ENCODE measurements at regions not wholly inside any gene's neighbourhood (a gene's known extent, or its start where the extent isn't known, plus 50 kb on each side); places are given as distances from the start of the nearest gene placed in this dataset.

DNA sequence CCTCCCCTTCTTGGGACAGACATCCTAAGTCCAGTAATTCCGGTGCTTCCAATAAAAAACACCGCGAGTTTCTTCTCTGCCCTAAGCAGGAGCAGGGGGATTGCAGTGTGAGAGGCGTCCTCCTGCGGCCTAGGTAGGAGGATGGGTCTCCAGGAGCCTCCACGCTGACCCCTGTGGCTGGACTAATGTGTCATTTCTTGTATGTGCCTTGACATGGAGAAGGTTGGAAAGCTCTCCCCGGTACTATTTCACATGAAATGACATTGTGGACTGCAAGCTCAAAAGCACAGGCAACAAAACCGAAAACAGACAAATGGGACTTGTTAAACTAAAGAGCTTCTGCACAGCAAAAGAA, 66.6 kb upstream of the ENPP6 start:
- Histone ChIP-seq H3K27ac (no peak overlapping the region), H3K4me3 (no peak overlapping the region), H3K9me2 (ENCODE audit: insufficient read depth) (no peaks in the 10 kb centered on the region), H3K36me3 (ENCODE audit: low read depth) (no peaks in the 10 kb centered on the region), H3K9me3 (ENCODE audit: low read depth) (no peaks in the 10 kb centered on the region), H2AFZ (no peak overlapping the region), H3K79me2 (ENCODE audit: insufficient read depth) (no peaks in the 10 kb centered on the region), H3K27me3 (replicated peaks; ENCODE audit: insufficient read depth) (no peaks in the 10 kb centered on the region), H3F3A (ENCODE audit: insufficient read depth) (no peaks in the 10 kb centered on the region), H3K4me1 (ENCODE audit: insufficient read depth) (no peaks in the 10 kb centered on the region), H3K9ac (no peak overlapping the region), H4K20me1 (ENCODE audit: insufficient read depth) (no peaks in the 10 kb centered on the region), H3K4me2 (ENCODE audit: unreplicated experiment) (no peak overlapping the region)
- in situ Hi-C loops (cut with MboI): no loop called here
- WGBS, 2 experiments (ENCODE audit: low coverage in 1 of 2, low lambda C conversion rate in 2 of 2, missing lambda C conversion rate in 2 of 2): 92 to 97% methylated on average over 8 of the region's 8 CpGs
- TF ChIP-seq EZH2phosphoT487 (IDR thresholded peaks at IDR 0.05; ENCODE audit: insufficient read depth, low read depth): no peak
- TF ChIP-seq EZH2 (IDR thresholded peaks at IDR 0.05; ENCODE audit: insufficient read depth, poor library complexity, severe bottlenecking): no peak
- no peak for DNase-seq

DNA sequence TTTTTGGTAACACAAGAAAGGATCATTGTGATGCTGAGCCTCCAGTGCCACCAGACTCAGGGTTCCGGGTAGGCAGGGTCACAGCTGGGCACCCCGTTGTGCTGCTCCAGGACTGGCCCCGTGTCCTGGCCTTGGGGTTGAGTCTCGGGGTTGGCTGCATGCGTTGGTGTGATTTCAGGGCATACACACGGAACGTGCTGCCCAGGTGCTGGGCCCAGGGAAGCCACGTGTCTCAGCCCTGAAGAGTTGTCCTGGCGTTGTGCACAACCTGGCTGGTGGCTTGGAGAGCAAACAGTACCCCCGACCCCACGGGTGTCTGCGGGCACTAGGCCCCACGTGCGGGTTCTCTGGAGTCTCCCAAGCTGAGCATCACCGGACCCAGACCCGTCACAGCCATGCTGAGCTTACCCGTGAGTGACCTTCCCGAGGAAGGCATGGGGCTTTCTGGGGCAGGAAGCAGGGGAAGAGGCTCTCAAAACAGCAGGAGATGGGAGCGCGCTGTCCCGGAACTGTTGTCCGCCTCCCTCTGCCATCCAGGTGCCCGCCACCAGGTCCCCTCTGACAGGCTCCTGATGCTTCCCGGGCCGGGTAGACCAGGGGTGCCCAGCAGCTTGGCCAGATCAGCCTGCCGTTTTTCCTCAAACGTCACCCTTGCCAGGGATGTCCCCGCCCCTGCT, 66.1 kb upstream of the ENPP6 start:
- Histone ChIP-seq H3K4me3 (no peak overlapping the region), H3K4me2 (ENCODE audit: unreplicated experiment) (no peak overlapping the region), H2AFZ (no peak overlapping the region), H3K9me2 (ENCODE audit: insufficient read depth) (no peaks in the 10 kb centered on the region), H3F3A (ENCODE audit: insufficient read depth) (no peaks in the 10 kb centered on the region), H3K36me3 (ENCODE audit: low read depth) (no peaks in the 10 kb centered on the region), H3K79me2 (ENCODE audit: insufficient read depth) (no peaks in the 10 kb centered on the region), H3K9ac (no peak overlapping the region), H3K27me3 (replicated peaks; ENCODE audit: insufficient read depth) (no peaks in the 10 kb centered on the region), H4K20me1 (ENCODE audit: insufficient read depth) (no peaks in the 10 kb centered on the region), H3K9me3 (ENCODE audit: low read depth) (no peaks in the 10 kb centered on the region), H3K27ac (no peak overlapping the region), H3K4me1 (ENCODE audit: insufficient read depth) (no peaks in the 10 kb centered on the region)
- TF ChIP-seq EZH2 (IDR thresholded peaks at IDR 0.05; ENCODE audit: insufficient read depth, poor library complexity, severe bottlenecking) (no peak), EZH2phosphoT487 (IDR thresholded peaks at IDR 0.05; ENCODE audit: insufficient read depth, low read depth) (no peak)
- WGBS, 2 experiments (ENCODE audit: low coverage in 1 of 2, low lambda C conversion rate in 2 of 2, missing lambda C conversion rate in 2 of 2): 86 to 87% methylated on average over 22 to 26 of the region's 28 CpGs
- in situ Hi-C loops (cut with MboI): no loop called here
- DNase-seq: no peak

DNA sequence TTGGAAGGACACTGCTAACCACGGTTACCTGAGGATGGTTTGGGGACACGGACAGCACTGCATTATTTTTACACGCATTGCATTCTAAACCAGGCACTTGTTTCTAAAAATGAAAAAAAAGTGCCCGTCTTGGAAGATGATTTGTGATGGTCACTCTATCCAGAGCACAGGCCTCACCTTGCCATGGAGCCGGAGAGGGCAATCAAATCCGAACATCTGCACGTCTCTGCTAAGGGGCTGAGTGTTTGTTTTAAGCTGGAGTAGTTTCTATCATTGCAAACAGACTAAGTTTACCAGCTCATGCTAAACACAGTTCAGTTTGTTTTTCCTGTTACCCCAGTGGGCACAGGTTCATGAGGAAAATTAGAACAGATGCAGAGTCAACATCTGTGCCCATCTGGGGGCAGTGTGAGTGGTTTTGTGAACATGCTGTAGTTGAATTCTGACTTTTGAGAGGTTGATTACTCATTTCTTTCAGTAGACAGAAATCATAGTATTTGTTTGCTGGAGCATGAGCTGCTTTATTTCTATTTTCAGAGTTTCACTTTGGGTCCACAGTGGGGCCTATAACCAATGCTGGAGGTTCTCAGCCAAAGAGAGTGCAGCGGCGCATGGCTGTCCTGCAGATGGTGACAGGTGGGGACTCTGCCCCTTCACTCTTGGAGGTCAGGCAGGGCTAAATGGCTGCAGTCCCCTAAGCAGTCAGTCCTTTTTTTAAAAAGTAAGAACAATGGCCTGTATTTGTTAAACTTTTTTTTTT, 65.4 kb upstream of the ENPP6 start:
- Histone ChIP-seq H2AFZ (no peak overlapping the region), H3K4me1 (ENCODE audit: insufficient read depth) (no peaks in the 10 kb centered on the region), H3K36me3 (ENCODE audit: low read depth) (no peaks in the 10 kb centered on the region), H3K9ac (no peak overlapping the region), H3K9me2 (ENCODE audit: insufficient read depth) (no peaks in the 10 kb centered on the region), H3K79me2 (ENCODE audit: insufficient read depth) (no peaks in the 10 kb centered on the region), H3K4me2 (ENCODE audit: unreplicated experiment) (no peak overlapping the region), H3F3A (ENCODE audit: insufficient read depth) (no peaks in the 10 kb centered on the region), H3K27me3 (replicated peaks; ENCODE audit: insufficient read depth) (no peaks in the 10 kb centered on the region), H3K27ac (no peak overlapping the region), H3K4me3 (no peak overlapping the region), H3K9me3 (ENCODE audit: low read depth) (no peaks in the 10 kb centered on the region), H4K20me1 (ENCODE audit: insufficient read depth) (no peaks in the 10 kb centered on the region)
- no peak for DNase-seq
- WGBS, 2 experiments (ENCODE audit: low coverage in 1 of 2, low lambda C conversion rate in 2 of 2, missing lambda C conversion rate in 2 of 2): 80 to 81% methylated on average over 9 of the region's 9 CpGs
- TF ChIP-seq EZH2phosphoT487 (IDR thresholded peaks at IDR 0.05; ENCODE audit: insufficient read depth, low read depth) (no peak), EZH2 (IDR thresholded peaks at IDR 0.05; ENCODE audit: insufficient read depth, poor library complexity, severe bottlenecking) (no peak)
- in situ Hi-C loops (cut with MboI): no loop called here

DNA sequence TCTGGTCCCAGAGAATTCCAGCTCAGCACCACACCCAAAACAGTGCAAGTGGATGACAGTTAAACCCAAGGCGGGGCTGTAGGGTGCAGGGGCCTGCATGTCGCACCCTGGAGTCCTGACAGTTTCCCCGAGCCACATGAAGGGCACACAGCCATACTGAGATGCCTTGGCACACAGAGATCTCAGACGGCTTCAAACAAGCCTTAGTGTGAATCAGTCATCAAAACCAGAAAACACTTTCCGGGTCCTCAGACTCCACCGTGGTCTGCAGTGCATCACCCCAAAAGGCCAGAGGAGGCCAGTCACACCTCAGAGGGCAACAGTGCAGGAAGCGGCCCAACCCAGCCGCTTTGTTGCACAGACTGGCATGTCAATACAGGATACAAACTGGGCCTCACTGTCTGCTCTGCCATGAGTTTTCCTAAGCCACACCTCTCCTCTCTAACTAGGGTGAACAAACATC, 64.6 kb upstream of the ENPP6 start:
- Histone ChIP-seq H3K27me3 (replicated peaks; ENCODE audit: insufficient read depth) (no peaks in the 10 kb centered on the region), H3K27ac (no peak overlapping the region), H3F3A (ENCODE audit: insufficient read depth) (no peaks in the 10 kb centered on the region), H3K9me3 (ENCODE audit: low read depth) (no peaks in the 10 kb centered on the region), H3K9me2 (ENCODE audit: insufficient read depth) (no peaks in the 10 kb centered on the region), H4K20me1 (ENCODE audit: insufficient read depth) (no peaks in the 10 kb centered on the region), H3K79me2 (ENCODE audit: insufficient read depth) (no peaks in the 10 kb centered on the region), H3K4me3 (no peak overlapping the region), H3K9ac (no peak overlapping the region), H3K36me3 (ENCODE audit: low read depth) (no peaks in the 10 kb centered on the region), H3K4me1 (ENCODE audit: insufficient read depth) (no peaks in the 10 kb centered on the region), H2AFZ (peak overlapping the region; percentile 51), H3K4me2 (ENCODE audit: unreplicated experiment) (no peak overlapping the region)
- no peak for TF ChIP-seq EZH2phosphoT487 (IDR thresholded peaks at IDR 0.05; ENCODE audit: insufficient read depth, low read depth)
- TF ChIP-seq EZH2 (IDR thresholded peaks at IDR 0.05; ENCODE audit: insufficient read depth, poor library complexity, severe bottlenecking): no peak
- 31 to 38% methylated on average over 7 to 8 of the region's 8 CpGs for WGBS, 2 experiments (ENCODE audit: low coverage in 1 of 2, low lambda C conversion rate in 2 of 2, missing lambda C conversion rate in 2 of 2)
- DNase-seq: peak; percentile 33
- in situ Hi-C loops (cut with MboI): no loop called here

Measured in GM23248 (cell line).